Brain microvascular endothelial cell (primary cell): ENCODE measurements at regions not wholly inside any gene's neighbourhood (a gene's known extent, or its start where the extent isn't known, plus 50 kb on each side); places are given as distances from the start of the nearest gene placed in this dataset.

Source experiments
- DNase-seq: peaks from one replicate; pipeline ENCODE4 v3.0.0-alpha.2; 2020
- H3K27ac ChIP-seq: fragments of 250-450 bp; sonication (Bioruptor Pico); 2 replicates; pipeline ENCODE4 v1.5.1; 2020; ENCODE audit warnings: mild to moderate bottlenecking, moderate library complexity
- H3K27me3 ChIP-seq: fragments of 250-450 bp; sonication (Bioruptor Pico); replicated peaks from 2 replicates; pipeline ENCODE4 v1.5.1; 2020; ENCODE audit warnings: mild to moderate bottlenecking
- H3K36me3 ChIP-seq: fragments of 250-450 bp; sonication (Bioruptor Pico); replicated peaks from 2 replicates; pipeline ENCODE4 v1.5.1; 2020; ENCODE audit warnings: mild to moderate bottlenecking
- H3K4me3 ChIP-seq: 2 replicates; pipeline ENCODE4 v1.5.1; 2011; ENCODE audit warnings: low read depth, mild to moderate bottlenecking, control low read depth, low read length, moderate library complexity
- in situ Hi-C: cut with HindIII; loops from 2 replicates; pipeline ENCODE4 v1.10.0; 2017; ENCODE audit warnings: low sequenced_read_pairs, low pct_ligation_motif_present
- TF ChIP-seq, protein P1 (sequence below): IDR thresholded peaks from 2 replicates; pipeline ENCODE4 v1.5.1; 2011; ENCODE audit warnings: low read depth, mild to moderate bottlenecking, moderate library complexity, low read length, control low read depth, inconsistent platforms; ENCODE audit errors: missing control alignments

DNA sequence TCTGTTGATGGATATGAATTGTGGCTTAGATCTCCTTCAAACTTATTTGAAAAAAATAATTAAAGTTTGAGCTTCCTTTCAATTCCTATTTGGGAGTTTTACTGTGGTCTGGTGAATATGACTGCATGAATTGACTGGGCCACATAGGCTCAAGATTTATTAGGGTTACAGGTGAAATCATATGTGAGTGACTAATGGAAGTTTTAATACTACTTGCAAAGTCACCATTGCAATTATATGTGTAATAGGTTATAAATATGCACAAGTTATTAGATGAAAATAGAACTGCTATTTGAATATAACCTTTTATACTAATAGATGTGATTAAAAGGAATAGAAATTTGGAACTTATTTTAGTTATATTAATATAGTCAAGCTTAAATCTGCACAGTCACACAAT, 712.1 kb upstream of the MMS22L start:
- H3K27ac ChIP-seq = no peak overlapping the region
- H3K4me3 ChIP-seq = no peak overlapping the region
- in situ Hi-C loops = no loop called here
- H3K27me3 ChIP-seq = no peaks in the 10 kb centered on the region
- TF ChIP-seq, protein P1, sequence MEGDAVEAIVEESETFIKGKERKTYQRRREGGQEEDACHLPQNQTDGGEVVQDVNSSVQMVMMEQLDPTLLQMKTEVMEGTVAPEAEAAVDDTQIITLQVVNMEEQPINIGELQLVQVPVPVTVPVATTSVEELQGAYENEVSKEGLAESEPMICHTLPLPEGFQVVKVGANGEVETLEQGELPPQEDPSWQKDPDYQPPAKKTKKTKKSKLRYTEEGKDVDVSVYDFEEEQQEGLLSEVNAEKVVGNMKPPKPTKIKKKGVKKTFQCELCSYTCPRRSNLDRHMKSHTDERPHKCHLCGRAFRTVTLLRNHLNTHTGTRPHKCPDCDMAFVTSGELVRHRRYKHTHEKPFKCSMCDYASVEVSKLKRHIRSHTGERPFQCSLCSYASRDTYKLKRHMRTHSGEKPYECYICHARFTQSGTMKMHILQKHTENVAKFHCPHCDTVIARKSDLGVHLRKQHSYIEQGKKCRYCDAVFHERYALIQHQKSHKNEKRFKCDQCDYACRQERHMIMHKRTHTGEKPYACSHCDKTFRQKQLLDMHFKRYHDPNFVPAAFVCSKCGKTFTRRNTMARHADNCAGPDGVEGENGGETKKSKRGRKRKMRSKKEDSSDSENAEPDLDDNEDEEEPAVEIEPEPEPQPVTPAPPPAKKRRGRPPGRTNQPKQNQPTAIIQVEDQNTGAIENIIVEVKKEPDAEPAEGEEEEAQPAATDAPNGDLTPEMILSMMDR = no peak
- no peaks in the 10 kb centered on the region for H3K36me3 ChIP-seq
- DNase-seq = no peak

DNA sequence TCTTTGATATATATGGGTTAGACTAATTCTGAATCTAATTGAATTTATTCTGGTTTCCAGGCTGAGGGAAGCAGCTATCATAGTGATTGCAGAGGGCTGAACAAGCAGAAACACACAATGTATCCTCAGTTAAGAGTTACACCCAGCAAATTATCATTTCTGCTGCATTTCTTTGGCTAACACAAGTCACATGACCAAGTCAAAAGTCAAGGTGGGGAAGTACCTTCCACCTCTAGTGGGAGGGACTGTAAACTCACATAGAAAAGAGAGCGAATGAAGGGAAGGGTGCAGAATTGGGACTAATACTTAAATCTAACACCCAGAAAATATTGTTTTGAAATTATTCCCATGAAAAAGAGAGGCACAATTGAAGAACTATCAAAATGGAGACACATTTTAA, 719.7 kb upstream of the MMS22L start:
- no peaks in the 10 kb centered on the region for H3K36me3 ChIP-seq
- in situ Hi-C loops = no loop called here
- TF ChIP-seq, protein P1 = no peak
- H3K27ac ChIP-seq = no peak overlapping the region
- H3K4me3 ChIP-seq = no peak overlapping the region
- no peaks in the 10 kb centered on the region for H3K27me3 ChIP-seq
- DNase-seq = no peak

DNA sequence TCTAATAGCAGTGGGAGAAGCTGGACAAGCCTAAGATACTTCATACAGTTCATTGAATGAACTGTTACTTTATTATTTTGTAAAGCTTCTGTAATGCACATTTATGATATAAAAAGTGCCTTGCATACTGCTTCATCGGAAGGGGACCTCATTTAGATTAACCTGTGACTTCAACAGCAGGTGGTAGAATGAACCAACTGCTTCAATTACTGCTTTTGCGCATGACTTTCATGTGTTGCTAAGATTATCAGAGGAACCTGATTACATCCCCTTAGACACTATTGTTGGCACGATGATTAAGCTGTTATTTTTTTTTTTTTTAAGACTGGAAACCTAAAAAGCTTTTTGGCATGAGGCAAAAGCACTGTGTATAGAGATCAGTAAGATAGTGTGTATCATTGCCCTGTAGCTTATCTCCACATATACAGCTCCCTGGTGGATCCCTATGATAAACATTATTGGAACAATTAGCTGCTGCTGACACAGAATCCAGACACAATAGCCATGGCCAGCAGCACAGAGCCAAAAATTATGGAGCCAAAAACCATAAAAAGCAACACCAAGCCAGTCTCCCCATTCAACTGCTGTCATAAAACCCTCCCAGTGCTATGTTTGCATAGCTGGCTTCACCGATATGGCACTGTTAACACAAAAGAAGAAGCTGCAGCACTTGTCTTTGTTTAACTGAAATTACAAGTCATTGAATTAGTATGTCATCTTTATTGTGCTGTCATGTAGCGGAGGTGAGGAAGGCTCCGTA, 731.6 kb upstream of the MMS22L start:
- TF ChIP-seq, protein P1 = no peak
- H3K4me3 ChIP-seq = no peak overlapping the region
- no peak for DNase-seq
- in situ Hi-C loops = no loop called here
- no peak overlapping the region for H3K27ac ChIP-seq
- no peaks in the 10 kb centered on the region for H3K36me3 ChIP-seq
- no peaks in the 10 kb centered on the region for H3K27me3 ChIP-seq

DNA sequence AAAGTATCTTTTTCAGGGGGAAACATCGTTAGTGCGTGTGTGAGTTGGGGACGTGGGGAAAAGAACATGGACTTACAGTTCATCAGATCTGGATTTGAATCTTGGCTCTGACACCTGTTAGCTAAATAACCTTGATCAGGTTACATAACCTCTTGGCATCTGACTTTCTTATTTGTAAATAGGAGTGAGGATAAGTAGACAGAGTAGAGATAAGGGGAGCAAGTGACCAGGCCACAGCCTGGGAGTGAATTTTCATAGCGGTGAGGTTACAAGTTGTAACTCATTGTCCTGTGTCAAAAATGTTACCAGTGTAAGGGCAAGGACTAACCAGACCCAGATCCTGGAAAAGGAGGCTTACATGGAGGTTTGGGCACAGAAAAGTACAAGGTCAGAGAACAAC, 733.5 kb upstream of the MMS22L start:
- no peak for DNase-seq
- TF ChIP-seq, protein P1 = no peak
- in situ Hi-C loops = no loop called here
- Histone ChIP-seq H3K4me3 (no peak overlapping the region), H3K27ac (no peak overlapping the region), H3K27me3 (no peaks in the 10 kb centered on the region), H3K36me3 (no peaks in the 10 kb centered on the region)

DNA sequence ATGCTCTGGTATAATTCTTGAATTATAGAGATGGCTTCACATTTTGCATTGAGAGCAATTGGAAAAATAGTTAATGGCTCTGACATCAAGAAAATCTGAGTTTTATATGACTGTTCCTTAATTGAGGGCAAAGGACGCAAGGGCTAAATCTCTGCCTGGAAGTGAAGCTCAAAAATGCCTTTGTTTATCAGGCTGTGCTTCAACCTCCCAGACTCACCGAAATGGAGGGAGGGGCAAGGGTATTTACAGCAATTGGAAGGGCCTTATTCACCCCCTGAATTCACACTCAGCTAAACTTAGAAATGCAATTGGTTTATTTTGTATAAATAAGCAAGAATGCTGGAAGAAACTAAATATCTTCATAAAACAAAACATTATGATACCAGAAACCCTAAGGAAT, 737.2 kb upstream of the MMS22L start:
- Histone ChIP-seq H3K27me3 (no peaks in the 10 kb centered on the region), H3K27ac (no peak overlapping the region), H3K4me3 (no peak overlapping the region), H3K36me3 (no peaks in the 10 kb centered on the region)
- in situ Hi-C loops = no loop called here
- no peak for DNase-seq
- TF ChIP-seq, protein P1 = no peak

DNA sequence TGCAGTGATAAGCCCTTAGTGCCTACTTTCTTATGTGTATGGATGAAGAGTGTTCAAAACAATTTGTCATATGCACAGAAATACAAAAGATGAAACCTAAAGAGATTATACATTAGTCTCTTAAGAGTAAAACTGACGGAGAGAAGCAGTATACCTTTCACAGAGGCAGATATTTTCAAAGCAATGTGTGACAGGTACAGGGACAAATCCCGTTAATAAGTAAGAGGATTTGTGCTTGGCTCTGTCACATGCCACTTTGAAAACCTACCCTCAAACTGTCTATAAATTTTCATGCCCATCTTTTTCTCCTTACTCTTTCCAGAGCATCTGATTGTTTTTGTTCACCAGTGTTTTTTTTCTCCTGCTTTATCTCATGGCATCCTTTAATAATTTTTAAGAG, 741.3 kb upstream of the MMS22L start:
- in situ Hi-C loops = no loop called here

More for the DNA sequence above, 741.3 kb upstream of the MMS22L start:
- no peak for DNase-seq
- TF ChIP-seq, protein P1 = no peak
- H3K36me3 ChIP-seq = no peaks in the 10 kb centered on the region
- no peak overlapping the region for H3K27ac ChIP-seq
- no peaks in the 10 kb centered on the region for H3K27me3 ChIP-seq
- no peak overlapping the region for H3K4me3 ChIP-seq
